ENCODE measurements at regions not wholly inside any gene's neighbourhood (a gene's known extent, or its start where the extent isn't known, plus 50 kb on each side); places are given as distances from the start of the nearest gene placed in this dataset.

- peak; percentile 9 for DNase-seq
Observed at GRCh38 chr5:118687661-118688621, 300.4 kb downstream of the DTWD2 start.

DNA sequence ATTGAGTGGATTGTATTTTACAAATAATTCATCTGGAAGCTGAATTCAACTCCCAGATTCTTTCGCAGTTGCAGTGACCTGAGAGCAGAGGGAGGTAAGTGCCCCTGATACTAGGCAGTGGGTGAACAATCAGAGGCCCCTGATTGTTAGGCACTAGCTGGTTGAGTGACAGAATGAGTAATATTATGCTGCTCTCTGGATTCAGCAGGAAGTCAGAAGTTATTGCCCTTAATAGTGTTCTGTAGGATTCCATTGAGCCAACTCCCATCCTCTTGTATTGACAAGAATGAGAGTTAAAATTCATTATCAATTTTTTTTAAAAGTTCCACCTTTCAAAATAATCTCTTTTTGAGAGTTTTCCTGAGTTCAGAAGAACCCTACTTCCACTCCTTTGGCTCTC, 301.2 kb downstream of the DTWD2 start:
- DNase-seq: no peak

GRCh38 chr5:118681655-118682054, 306.7 kb downstream of the DTWD2 start:
- no peak for DNase-seq

DNA sequence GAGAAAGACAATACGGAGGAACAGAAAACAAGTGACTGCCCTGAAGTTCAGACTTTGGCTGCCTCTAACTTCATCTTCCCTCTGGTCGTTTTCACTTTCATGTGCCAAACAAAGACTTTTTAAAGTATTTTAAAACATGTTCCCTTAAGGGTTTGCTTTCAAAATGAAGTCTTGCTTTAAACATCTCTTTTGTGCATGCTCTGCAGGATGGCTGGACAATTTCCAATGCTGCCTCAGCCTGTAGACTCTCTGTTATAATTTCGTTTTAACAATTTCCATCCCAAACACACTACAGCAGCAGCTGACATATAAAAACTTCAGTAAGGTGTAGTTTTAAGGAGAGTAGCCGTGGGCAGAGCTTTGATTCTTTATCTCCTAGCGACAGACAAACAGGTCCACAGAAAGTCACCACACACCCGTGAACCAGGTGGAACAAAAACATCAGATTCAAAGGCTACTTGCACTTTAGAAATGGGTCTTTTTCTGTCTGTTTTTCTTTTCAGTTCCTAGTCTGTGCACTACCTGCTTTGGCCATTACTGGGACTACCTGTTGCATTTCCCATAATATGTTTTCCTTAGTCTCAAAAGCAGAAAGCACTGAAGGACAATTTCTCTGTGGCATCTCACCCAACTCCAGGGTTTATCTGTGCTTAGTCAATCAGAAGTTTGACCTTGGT, 308.9 kb downstream of the DTWD2 start:
- peak; percentile 47 for DNase-seq

DNA sequence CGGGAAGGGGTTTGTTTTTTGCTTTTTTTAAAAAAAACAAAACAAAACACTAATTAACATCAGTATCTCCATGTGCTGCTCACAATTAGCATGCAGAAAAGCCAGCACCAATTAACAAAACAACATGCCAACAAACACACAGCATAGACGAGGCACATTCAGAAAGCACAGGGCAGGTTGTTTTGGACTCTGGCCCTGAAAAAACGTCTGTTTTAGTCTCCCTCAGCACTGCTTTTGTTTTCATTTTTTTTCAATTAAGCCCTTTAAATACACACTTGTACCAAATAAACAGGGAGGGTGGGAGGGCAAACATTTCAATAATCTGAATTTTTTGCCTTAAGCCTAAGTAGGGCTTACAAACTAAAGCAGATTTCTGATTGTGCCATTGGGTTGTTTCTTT, 309.6 kb downstream of the DTWD2 start:
- no peak for DNase-seq

DNA sequence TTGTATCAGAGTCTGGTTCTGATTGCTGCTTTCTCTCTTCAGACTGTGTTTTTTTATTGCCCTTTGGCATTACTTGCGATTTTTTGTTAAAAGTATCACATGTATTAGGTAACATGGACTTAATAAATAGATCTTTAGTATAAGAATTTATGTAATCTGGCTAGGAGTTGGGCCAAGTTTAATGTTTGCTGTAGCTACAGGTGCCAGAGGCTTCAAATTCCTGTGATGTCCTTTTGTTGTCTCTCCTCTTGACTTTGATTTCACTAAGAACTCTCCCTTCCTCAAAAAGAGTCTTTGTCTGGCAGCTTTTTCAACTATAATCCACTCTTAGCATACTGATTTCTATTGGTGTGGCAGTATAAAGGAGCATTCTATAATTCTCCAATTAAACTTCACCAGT, 313.1 kb downstream of the DTWD2 start:
- DNase-seq: no peak

- no peak for DNase-seq
Observed at GRCh38 chr5:118657576-118657975, 330.8 kb downstream of the DTWD2 start.

DNA sequence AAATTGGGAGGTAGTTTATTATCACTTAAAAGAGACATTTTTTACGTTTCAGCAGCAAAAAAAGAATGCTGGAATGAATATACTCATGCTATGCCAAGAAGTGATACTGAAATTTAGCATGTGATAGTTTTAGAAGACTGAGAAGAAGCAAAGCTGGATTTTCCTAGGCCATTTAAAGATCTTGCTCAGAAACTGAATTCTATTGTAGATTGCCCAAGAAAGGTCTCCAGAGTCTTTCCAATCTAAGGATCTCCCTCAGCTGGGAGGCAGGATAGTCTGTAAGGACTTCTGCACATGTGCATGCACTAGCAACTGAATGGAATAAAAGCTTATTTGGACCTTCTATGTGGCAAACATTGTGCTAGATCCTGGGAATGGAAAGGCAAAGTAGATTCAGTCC, 334.5 kb downstream of the DTWD2 start:
- no peak for DNase-seq

- DNase-seq: no peak
Observed at GRCh38 chr5:118653183-118653582, 335.2 kb downstream of the DTWD2 start.

DNA sequence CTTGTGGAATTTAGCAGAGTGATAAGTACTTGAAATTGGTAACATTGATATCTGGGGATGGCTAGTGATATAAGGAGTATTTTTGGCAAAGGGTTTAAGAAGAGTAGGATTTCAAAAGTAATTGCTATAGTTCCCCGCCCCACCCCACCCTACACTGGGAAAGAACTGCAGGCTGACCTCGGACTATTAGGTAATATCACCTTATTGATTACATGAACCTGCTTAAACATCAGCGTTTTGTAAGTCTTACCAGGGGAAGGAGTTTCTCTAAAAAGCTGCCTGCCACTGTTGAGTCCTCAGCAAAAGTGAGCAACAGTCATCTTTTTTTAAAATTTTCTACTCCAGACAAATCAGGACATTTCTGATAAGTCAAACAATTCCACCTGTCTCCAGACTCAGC, 337.3 kb downstream of the DTWD2 start:
- no peak for DNase-seq

GRCh38 chr5:118647587-118647986, 340.8 kb downstream of the DTWD2 start:
- no peak for DNase-seq

GRCh38 chr5:118646917-118647316, 341.4 kb downstream of the DTWD2 start:
- DNase-seq: no peak

DNA sequence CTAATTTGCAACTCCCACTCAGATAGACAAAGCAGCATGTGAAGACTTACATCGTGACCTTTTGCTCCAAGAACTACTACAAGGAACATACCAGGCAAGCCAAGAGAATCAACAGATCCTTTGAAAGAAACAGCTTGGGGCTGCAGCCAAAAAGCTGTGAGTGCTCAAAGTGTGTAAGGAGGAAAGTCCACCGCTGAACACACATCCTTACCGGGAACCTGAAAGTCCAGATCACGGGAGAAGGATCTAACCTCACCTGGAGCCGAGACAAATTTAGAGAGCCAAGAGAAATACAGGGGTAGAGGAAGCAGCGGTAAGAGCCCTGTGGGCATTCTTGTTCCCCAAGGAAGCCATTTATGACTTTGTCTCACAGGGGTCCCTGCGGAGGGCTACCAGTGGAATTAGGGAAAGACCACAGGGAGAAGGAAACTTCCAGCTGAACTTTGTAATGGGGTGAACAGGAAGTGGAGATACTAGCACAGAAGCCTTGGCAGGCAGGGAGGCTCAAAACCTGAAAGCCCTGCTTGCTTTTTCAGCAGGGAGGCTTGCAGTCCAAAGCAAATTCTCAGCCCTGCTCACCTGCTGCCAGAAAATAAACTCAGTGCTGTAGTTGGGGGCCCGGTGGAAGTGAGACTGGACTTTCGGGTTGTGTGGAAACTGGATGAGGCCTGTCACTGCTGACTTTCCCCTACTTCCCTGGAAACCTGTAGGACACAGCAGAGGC, 350.2 kb downstream of the DTWD2 start:
- DNase-seq: no peak

GRCh38 chr5:118628660-118629354, 359.5 kb downstream of the DTWD2 start:
- peak; percentile 49 for DNase-seq

GRCh38 chr5:118620233-118620632, 368.1 kb downstream of the DTWD2 start:
- DNase-seq: peak; percentile 40

GRCh38 chr5:118619823-118620222, 368.5 kb downstream of the DTWD2 start:
- no peak for DNase-seq

DNA sequence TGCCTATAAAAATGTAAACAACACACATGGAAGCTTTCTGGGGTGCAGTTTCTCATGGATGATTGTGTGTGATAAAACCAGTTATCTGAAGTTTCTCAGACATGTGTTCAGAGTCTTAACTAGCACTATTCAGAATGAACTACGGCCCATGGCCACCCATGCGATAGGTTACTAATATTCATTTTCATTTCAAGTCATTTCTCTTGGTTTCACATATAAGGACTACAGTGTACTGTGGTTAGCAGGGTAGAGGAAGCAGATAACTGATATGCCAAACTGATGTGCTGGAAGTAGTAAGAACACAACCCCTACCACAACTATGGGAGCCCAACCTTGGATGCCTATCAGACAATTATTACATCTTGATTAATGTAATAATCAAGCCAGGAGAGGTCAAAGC, 372.1 kb downstream of the DTWD2 start:
- no peak for DNase-seq

- DNase-seq: no peak
Observed at GRCh38 chr5:118614731-118615456, 373.5 kb downstream of the DTWD2 start.

GRCh38 chr5:118611332-118611945, 376.9 kb downstream of the DTWD2 start:
- DNase-seq: peak; percentile 15

- DNase-seq: no peak
Observed at GRCh38 chr5:118606940-118607339, 381.4 kb downstream of the DTWD2 start.

DNA sequence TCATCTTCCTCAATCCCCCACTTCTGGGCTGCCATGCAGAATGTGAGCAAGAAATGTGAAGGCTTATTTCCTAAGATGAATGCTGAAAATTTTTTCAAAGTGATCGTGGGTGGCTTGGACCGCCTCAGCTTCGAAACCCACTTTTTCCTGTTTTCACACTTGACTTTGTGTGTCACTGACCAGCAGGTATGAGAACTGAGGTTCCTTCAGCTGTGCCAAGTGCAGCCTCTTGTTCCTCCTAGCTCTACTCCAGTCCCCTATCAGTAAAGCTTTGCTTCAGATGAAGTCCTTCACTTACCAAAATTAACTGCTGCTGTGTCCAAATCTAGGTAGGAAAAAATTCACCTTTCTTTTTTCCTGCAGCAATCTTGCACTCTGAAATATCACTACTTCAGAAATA, 382.6 kb downstream of the DTWD2 start:
- DNase-seq: no peak

GRCh38 chr5:118604106-118604505, 384.2 kb downstream of the DTWD2 start:
- peak; percentile 10 for DNase-seq

Measured in eye (tissue), 1 donor.